D721Med (cell line): ENCODE measurements at regions not wholly inside any gene's neighbourhood (a gene's known extent, or its start where the extent isn't known, plus 50 kb on each side); places are given as distances from the start of the nearest gene placed in this dataset.

ENCODE experiments used
- DNase-seq: peaks from one replicate; pipeline ENCODE4 v3.0.0; 2011; ENCODE audit warnings: low spot score; ENCODE audit not compliant: insufficient read length
- FAIRE-seq: peaks from 2 replicates; lab custom pipeline; 2011; peaks lifted over from hg19 to GRCh38; lab: Jason Lieb, UNC
- CTCF ChIP-seq: IDR thresholded peaks from 2 replicates; pipeline ENCODE4 v1.5.1; 2012; ENCODE audit warnings: mild to moderate bottlenecking, control low read depth; ENCODE audit not compliant: insufficient read depth; ENCODE audit errors: missing control alignments

DNA sequence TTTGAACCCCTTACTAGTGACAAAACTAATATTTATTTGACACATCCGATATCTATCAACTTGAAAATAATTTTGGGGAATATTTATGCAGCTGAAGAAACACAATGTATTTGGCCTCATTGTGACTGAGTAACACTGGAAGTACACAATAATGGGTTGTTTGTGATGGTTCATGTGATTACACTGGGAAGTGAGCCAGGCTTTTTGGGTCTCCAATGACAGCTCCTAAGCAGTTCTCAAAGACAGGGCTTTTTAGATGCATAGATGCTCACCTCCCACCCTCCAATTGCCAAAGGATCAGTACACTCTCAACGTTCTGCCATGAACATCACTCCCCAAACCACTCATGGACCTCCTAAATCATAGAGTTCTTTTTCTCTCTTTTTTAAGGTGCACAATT, 170.0 kb downstream of the SLC24A2 start:
- FAIRE-seq: no peak
- no peak for DNase-seq
- TF ChIP-seq CTCF: no peak

DNA sequence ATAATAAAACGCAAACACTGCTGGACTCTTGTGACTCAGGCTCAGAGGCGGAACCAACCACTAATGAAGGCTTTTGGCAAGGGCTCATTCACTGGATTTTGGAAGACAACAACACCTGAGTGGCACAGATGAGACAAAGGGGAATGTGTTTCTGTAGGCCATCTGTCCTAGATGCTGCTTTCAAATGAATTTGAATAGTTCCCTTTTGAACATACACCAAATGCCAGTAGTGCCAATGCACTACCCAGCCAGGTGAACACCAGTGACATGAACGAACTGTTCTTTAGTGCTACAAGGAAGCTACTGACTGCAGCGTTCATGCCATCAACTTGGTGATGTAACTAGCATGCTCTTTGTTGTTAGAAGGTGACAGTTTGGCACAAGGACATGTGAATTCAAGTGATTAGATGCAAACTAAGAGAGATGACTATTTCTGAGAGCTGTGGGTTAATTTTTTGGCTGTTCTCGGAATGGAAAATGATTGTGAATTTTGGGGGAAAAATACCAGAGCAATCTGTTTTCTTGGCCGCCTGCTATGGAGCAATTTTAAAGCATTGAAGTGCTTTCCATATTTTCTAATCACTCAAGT, 173.7 kb downstream of the SLC24A2 start:
- FAIRE-seq (no peak), DNase-seq (no peak)
- no peak for TF ChIP-seq CTCF

DNA sequence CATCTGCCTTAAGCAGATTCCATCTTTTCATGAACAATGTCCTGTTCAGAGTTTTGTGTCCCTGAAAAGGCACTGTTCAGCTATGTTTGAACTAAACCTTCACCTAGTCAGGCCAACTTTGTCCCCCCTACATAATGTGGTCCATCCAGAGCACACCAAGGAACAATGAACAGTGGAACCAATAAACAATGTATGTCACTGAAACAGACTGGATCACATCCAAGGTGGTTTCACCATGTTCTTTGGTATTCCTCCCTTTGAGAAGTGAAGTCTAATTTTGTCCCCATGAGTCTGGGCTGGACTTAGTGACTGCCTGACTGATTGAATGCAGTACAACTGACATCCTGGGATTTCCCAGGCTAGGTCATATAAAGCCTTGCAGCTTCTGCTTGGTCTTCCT, 174.5 kb downstream of the SLC24A2 start:
- TF ChIP-seq CTCF: no peak
- no peak for FAIRE-seq
- DNase-seq: no peak

- no peak for DNase-seq
- no peak for TF ChIP-seq CTCF
- FAIRE-seq: no peak
These were observed 188.3 kb downstream of the SLC24A2 start for GRCh38 chr9:19600538-19600937.

- FAIRE-seq (no peak), DNase-seq (no peak)
- TF ChIP-seq CTCF: no peak
These were observed 189.9 kb downstream of the ACER2 start for GRCh38 chr9:19598722-19599121.

DNA sequence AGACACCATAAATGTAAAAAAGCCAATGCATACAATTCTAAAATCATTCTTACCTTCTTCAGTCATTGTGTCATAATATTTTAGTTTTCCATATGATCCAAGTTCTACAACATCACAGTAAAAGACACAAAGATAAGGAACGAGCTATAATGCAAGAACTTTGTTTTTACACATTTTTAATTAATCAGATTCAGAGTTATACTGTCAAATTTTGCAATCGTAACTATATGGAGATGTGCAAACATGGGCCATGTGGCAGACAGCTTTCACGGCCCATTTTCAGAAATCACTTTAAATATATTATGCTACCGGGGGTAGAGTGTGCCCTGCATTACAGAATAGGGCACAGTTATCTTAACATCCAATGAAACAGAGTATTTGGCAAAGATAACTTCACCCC, 188.4 kb downstream of the ACER2 start:
- no peak for TF ChIP-seq CTCF
- DNase-seq (no peak), FAIRE-seq (no peak)

GRCh38 chr9:19595003-19595402, 186.2 kb downstream of the ACER2 start:
- no peak for TF ChIP-seq CTCF
- DNase-seq (no peak), FAIRE-seq (no peak)
